ENCODE measurements at regions not wholly inside any gene's neighbourhood (a gene's known extent, or its start where the extent isn't known, plus 50 kb on each side); places are given as distances from the start of the nearest gene placed in this dataset.

GRCh38 chr18:51739044-51739666 lies 541.7 kb upstream of the MEX3C start (continued):
- TF ChIP-seq BCLAF1 (IDR thresholded peaks at IDR 0.05) (no peak), SKIL (IDR thresholded peaks at IDR 0.05; ENCODE audit: low read depth, poor library complexity, severe bottlenecking) (peak; percentile 30), RELA (IDR thresholded peaks at IDR 0.05; ENCODE audit: borderline replicate concordance, partially characterized antibody) (no peak), CTCF (IDR thresholded peaks at IDR 0.05 in 2 of 3, conservative IDR thresholded peaks at IDR 0.05 in 1 of 3; ENCODE audit: control insufficient read depth in 2 of 3, extremely low read depth in 1 of 3, insufficient read depth in 1 of 3, low read depth in 3 of 3, low read length in 3 of 3) (no peak), PRDM15 (CRISPR knock-in tag; IDR thresholded peaks at IDR 0.05) (no peak), MYC (IDR thresholded peaks at IDR 0.05; ENCODE audit: insufficient read depth, insufficient read length, insufficient replicate concordance, low read length, severe bottlenecking) (no peak), USF1 (IDR thresholded peaks at IDR 0.05; ENCODE audit: borderline replicate concordance, extremely low read length, insufficient read depth, low read depth, low read length) (no peak), E2F4 (IDR thresholded peaks at IDR 0.05; ENCODE audit: low read depth, low read length) (no peak), BACH1 (IDR thresholded peaks at IDR 0.05; ENCODE audit: borderline replicate concordance) (peak; percentile 63; the same call in 1 of the 2 replicates), SREBF2 (IDR thresholded peaks at IDR 0.05; ENCODE audit: low read length) (no peak), FOXM1 (IDR thresholded peaks at IDR 0.05; ENCODE audit: low read depth, low read length) (no peak), YY1 (IDR thresholded peaks at IDR 0.05; ENCODE audit: low read depth, low read length) (no peak)

Data from GM12878 (cell line).